ENCODE measurements at regions not wholly inside any gene's neighbourhood (a gene's known extent, or its start where the extent isn't known, plus 50 kb on each side); places are given as distances from the start of the nearest gene placed in this dataset.
"Not testable (repeated sequence)": the region's sequence is repeated elsewhere in the genome, so short reads cannot be mapped to it uniquely, and the experiment has no call there.

DNA sequence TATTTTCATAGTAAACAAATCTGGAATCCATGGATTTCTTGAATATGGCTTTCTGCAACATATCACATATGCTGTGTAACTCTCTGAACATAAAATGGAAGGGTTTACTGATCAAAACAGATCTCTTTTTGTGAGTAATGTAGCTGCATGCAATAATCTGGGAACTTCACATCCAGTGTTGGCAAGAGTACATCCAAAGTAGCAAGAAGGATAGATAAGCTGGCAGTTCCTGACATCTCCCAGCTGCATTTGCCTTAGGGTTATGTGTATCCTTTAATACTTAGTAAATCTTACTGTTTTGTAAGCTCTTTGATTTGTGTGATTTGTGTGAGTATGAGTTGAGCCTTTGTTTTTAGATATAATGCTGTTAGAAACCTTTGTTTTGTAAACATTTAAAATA, 280.4 kb upstream of the CNTN5 start (continued):
- TF ChIP-seq, protein P1, sequence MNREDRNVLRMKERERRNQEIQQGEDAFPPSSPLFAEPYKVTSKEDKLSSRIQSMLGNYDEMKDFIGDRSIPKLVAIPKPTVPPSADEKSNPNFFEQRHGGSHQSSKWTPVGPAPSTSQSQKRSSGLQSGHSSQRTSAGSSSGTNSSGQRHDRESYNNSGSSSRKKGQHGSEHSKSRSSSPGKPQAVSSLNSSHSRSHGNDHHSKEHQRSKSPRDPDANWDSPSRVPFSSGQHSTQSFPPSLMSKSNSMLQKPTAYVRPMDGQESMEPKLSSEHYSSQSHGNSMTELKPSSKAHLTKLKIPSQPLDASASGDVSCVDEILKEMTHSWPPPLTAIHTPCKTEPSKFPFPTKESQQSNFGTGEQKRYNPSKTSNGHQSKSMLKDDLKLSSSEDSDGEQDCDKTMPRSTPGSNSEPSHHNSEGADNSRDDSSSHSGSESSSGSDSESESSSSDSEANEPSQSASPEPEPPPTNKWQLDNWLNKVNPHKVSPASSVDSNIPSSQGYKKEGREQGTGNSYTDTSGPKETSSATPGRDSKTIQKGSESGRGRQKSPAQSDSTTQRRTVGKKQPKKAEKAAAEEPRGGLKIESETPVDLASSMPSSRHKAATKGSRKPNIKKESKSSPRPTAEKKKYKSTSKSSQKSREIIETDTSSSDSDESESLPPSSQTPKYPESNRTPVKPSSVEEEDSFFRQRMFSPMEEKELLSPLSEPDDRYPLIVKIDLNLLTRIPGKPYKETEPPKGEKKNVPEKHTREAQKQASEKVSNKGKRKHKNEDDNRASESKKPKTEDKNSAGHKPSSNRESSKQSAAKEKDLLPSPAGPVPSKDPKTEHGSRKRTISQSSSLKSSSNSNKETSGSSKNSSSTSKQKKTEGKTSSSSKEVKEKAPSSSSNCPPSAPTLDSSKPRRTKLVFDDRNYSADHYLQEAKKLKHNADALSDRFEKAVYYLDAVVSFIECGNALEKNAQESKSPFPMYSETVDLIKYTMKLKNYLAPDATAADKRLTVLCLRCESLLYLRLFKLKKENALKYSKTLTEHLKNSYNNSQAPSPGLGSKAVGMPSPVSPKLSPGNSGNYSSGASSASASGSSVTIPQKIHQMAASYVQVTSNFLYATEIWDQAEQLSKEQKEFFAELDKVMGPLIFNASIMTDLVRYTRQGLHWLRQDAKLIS (CRISPR knock-in tag; IDR thresholded peaks at IDR 0.05): no peak
- TF ChIP-seq ETV5 (CRISPR knock-in tag; IDR thresholded peaks at IDR 0.05; ENCODE audit: low read depth) (no peak), SRSF9 (IDR thresholded peaks at IDR 0.05; ENCODE audit: borderline replicate concordance, low read depth, low read length) (no peak), SMARCA5 (IDR thresholded peaks at IDR 0.05) (no peak), MCM5 (IDR thresholded peaks at IDR 0.05; ENCODE audit: low read depth) (no peak), MBD2 (IDR thresholded peaks at IDR 0.05; ENCODE audit: borderline replicate concordance, low read depth) (no peak)
- TF ChIP-seq, protein P2, sequence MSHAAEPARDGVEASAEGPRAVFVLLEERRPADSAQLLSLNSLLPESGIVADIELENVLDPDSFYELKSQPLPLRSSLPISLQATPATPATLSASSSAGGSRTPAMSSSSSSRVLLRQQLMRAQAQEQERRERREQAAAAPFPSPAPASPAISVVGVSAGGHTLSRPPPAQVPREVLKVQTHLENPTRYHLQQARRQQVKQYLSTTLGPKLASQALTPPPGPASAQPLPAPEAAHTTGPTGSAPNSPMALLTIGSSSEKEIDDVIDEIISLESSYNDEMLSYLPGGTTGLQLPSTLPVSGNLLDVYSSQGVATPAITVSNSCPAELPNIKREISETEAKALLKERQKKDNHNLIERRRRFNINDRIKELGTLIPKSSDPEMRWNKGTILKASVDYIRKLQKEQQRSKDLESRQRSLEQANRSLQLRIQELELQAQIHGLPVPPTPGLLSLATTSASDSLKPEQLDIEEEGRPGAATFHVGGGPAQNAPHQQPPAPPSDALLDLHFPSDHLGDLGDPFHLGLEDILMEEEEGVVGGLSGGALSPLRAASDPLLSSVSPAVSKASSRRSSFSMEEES (CRISPR knock-in tag; IDR thresholded peaks at IDR 0.05): no peak

DNA sequence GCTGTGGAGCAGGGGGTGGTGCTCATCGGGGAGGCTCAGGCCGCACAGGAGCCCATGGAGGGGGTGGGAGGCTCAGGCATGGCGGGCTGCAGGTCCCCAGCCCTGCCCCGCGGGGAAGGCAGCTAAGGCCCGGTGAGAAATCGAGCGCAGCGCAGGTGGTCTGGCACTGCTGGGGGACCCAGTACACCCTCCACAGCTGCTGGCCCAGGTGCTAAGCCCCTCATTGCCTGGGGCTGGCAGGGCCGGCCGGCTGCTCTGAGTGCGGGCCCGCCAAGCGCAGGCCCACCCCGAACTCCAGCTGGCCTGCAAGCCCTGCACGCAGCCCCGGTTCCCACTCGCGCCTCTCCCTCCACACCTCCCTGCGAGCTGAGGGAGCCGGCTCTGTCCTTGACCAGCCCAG, 257.3 kb upstream of the CNTN5 start:
- not testable (repeated sequence) for H3K9me3 ChIP-seq (replicated peaks; ENCODE audit: control insufficient read depth, insufficient read depth, low read depth, low read length); FAIRE-seq

More for the DNA sequence above, 257.3 kb upstream of the CNTN5 start:
- H3K9ac ChIP-seq (ENCODE audit: insufficient read depth in 1 of 2, low read depth in 2 of 2, low read length in 2 of 2); DNase-seq (ENCODE audit: extremely low read depth in 1 of 4, low spot score in 3 of 4); H3K36me3 ChIP-seq (ENCODE audit: control insufficient read depth, insufficient read depth, low read length); POLR2A ChIA-PET; H3K4me2 ChIP-seq (ENCODE audit: insufficient read depth, low read length); H3K4me3 ChIP-seq; in situ Hi-C loops (cut with MboI); H3K27ac ChIP-seq (ENCODE audit: extremely low read depth, low read depth, low read length); H2AFZ ChIP-seq (ENCODE audit: low read depth, low read length); H3K9me1 ChIP-seq (ENCODE audit: control insufficient read depth, insufficient read depth, low read length); intact Hi-C loops (cut with micrococcal nuclease); H3K4me1 ChIP-seq (replicated peaks in 1 of 2; ENCODE audit: control insufficient read depth in 2 of 2, insufficient read depth in 2 of 2, low read length in 2 of 2); CTCF ChIA-PET (ENCODE audit: low intra/inter-chr PET ratio); H3K27me3 ChIP-seq (ENCODE audit: control insufficient read depth in 2 of 2, insufficient read depth in 2 of 2, low read length in 2 of 2); H4K20me1 ChIP-seq (replicated peaks; ENCODE audit: control insufficient read depth, insufficient read depth, low read length); H3K79me2 ChIP-seq (ENCODE audit: control insufficient read depth, insufficient read depth, low read length); BruUV-seq (replicated peaks); ATAC-seq: not testable (repeated sequence)
- 31% methylated on average over 17 of the region's 21 CpGs for WGBS (ENCODE audit: insufficient coverage, low coverage, missing lambda C conversion rate)

All from K562 (cell line).